PC-9 (cell line): ENCODE measurements at regions not wholly inside any gene's neighbourhood (a gene's known extent, or its start where the extent isn't known, plus 50 kb on each side); places are given as distances from the start of the nearest gene placed in this dataset.

Source experiments
- BruUV-seq: library from RNA; stranded (reverse); fragments of 400-500 nt; replicated peaks from 2 replicates; lab custom pipeline; 2021; lab: Mats Ljungman, UMichigan
- CTCF ChIA-PET: fragments of 300-600 bp; sonication (Branson Sonifier 250); formaldehyde crosslinking; loops from one replicate; lab custom pipeline; 2022; ENCODE audit warnings: antibody characterized with exemption; lab: Charles Lee
- POLR2A ChIA-PET: fragments of 300-600 bp; sonication (Branson Sonifier 250); formaldehyde crosslinking; loops from one replicate; lab custom pipeline; 2022; ENCODE audit warnings: antibody characterized with exemption; ENCODE audit not compliant: unreplicated experiment; lab: Charles Lee
- DNase-seq, 2 experiments: peaks; one replicate each; pipeline versions ENCODE4 v3.0.0 to v3.0.0-alpha.2; 2015 to 2022; ENCODE audit warnings: mixed read lengths in 1 of 2
- H2AFZ ChIP-seq: fragments of 200-600 bp; sonication (generic); 2 replicates; pipeline ENCODE4 v1.8.1; 2017; ENCODE audit warnings: antibody characterized with exemption
- H3F3A ChIP-seq: fragments of 200-600 bp; sonication (generic); 2 replicates; pipeline ENCODE4 v1.8.1; 2017; ENCODE audit warnings: antibody characterized with exemption, mild to moderate bottlenecking, low read depth; ENCODE audit not compliant: insufficient read depth
- H3K27ac ChIP-seq: fragments of 200-600 bp; sonication (generic); 2 replicates; pipeline ENCODE4 v1.6.1; 2016; ENCODE audit warnings: mixed run types
- H3K27me3 ChIP-seq: fragments of 200-600 bp; sonication (generic); 2 replicates; pipeline ENCODE4 v1.6.1; 2016; ENCODE audit warnings: low read depth, mixed run types; ENCODE audit not compliant: insufficient read depth
- H3K36me3 ChIP-seq: fragments of 200-600 bp; sonication (generic); 2 replicates; pipeline ENCODE4 v1.6.1; 2016; ENCODE audit warnings: low read depth, mixed run types
- H3K4me1 ChIP-seq: fragments of 200-600 bp; sonication (generic); replicated peaks from 2 replicates; pipeline ENCODE4 v1.6.1; 2016; ENCODE audit warnings: mixed run types; ENCODE audit not compliant: insufficient read depth
- H3K4me2 ChIP-seq: fragments of 200-600 bp; sonication (generic); 2 replicates; pipeline ENCODE4 v1.6.1; 2017; ENCODE audit warnings: mixed run types
- H3K4me3 ChIP-seq: fragments of 200-600 bp; sonication (generic); 2 replicates; pipeline ENCODE4 v1.6.1; 2016; ENCODE audit warnings: mixed run types
- H3K79me2 ChIP-seq: fragments of 200-600 bp; sonication (generic); 2 replicates; pipeline ENCODE4 v1.6.1; 2017; ENCODE audit warnings: low read depth, mixed run types
- H3K9me2 ChIP-seq: fragments of 200-600 bp; sonication (generic); 2 replicates; pipeline ENCODE4 v1.8.1; 2017; ENCODE audit warnings: mild to moderate bottlenecking; ENCODE audit not compliant: insufficient read depth
- H3K9me3 ChIP-seq: fragments of 200-600 bp; sonication (generic); 2 replicates; pipeline ENCODE4 v1.8.1; 2016; ENCODE audit warnings: low read depth; ENCODE audit not compliant: insufficient read depth
- H4K20me1 ChIP-seq: fragments of 200-600 bp; sonication (generic); 2 replicates; pipeline ENCODE4 v1.8.1; 2017; ENCODE audit not compliant: insufficient read depth
- CTCF ChIP-seq: fragments of 200-600 bp; sonication (generic); conservative IDR thresholded peaks from 2 replicates; pipeline ENCODE4 v1.6.1; 2017; ENCODE audit warnings: mixed run types, antibody characterized with exemption, mild to moderate bottlenecking, moderate library complexity
- EZH2 ChIP-seq: fragments of 200-600 bp; sonication (generic); IDR thresholded peaks from 2 replicates; pipeline ENCODE4 v1.8.0; 2017; ENCODE audit warnings: antibody characterized with exemption, low read depth
- intact Hi-C: fragments of 100-400 bp; cut with micrococcal nuclease; formaldehyde crosslinking; loops from one replicate; pipeline ENCODE4 v1.10.0; 2022; ENCODE audit not compliant: unreplicated experiment

- no peaks in the 10 kb centered on the region for H3K36me3 ChIP-seq
- intact Hi-C loops, result no loop called here
- CTCF ChIA-PET, result no interaction called here
- H3K27ac ChIP-seq, result no peak overlapping the region
- H3K27me3 ChIP-seq, result no peaks in the 10 kb centered on the region
- no peak overlapping the region for H2AFZ ChIP-seq
- H3K4me1 ChIP-seq, result no peaks in the 10 kb centered on the region
- no peaks in the 10 kb centered on the region for H3K79me2 ChIP-seq
- no peaks in the 10 kb centered on the region for H4K20me1 ChIP-seq
- H3K4me3 ChIP-seq, result no peak overlapping the region
- no peak overlapping the region for H3K4me2 ChIP-seq
- DNase-seq, result no peak
- H3F3A ChIP-seq, result no peaks in the 10 kb centered on the region
- H3K9me2 ChIP-seq, result no peaks in the 10 kb centered on the region
- H3K9me3 ChIP-seq, result no peaks in the 10 kb centered on the region
- TF ChIP-seq EZH2 (no peak), CTCF (no peak)
- POLR2A ChIA-PET, result no interaction called here
- no TSS peak for BruUV-seq
Measured at GRCh38 chr4:127131527-127131926, 501.2 kb upstream of the INTU start.

- H2AFZ ChIP-seq, result no peak overlapping the region
- intact Hi-C loops, result no loop called here
- no peaks in the 10 kb centered on the region for H3K36me3 ChIP-seq
- H3K4me3 ChIP-seq, result no peak overlapping the region
- H3K27ac ChIP-seq, result no peak overlapping the region
- H3F3A ChIP-seq, result no peaks in the 10 kb centered on the region
- no peaks in the 10 kb centered on the region for H4K20me1 ChIP-seq
- POLR2A ChIA-PET, result no interaction called here
- no peaks in the 10 kb centered on the region for H3K27me3 ChIP-seq
- CTCF ChIA-PET, result no interaction called here
- H3K9me3 ChIP-seq, result no peaks in the 10 kb centered on the region
- no peaks in the 10 kb centered on the region for H3K4me1 ChIP-seq
- no peak overlapping the region for H3K4me2 ChIP-seq
- no peaks in the 10 kb centered on the region for H3K9me2 ChIP-seq
- BruUV-seq, result no TSS peak
- no peak for DNase-seq
- no peaks in the 10 kb centered on the region for H3K79me2 ChIP-seq
- TF ChIP-seq EZH2, result no peak
- TF ChIP-seq CTCF, result no peak
Measured at GRCh38 chr4:127134490-127134889, 498.3 kb upstream of the INTU start.

- Histone ChIP-seq H3F3A (no peaks in the 10 kb centered on the region), H2AFZ (no peak overlapping the region), H3K9me3 (no peaks in the 10 kb centered on the region), H3K27me3 (no peaks in the 10 kb centered on the region), H3K4me1 (no peaks in the 10 kb centered on the region), H3K9me2 (no peaks in the 10 kb centered on the region), H3K27ac (no peak overlapping the region), H3K79me2 (no peaks in the 10 kb centered on the region), H3K4me2 (no peak overlapping the region), H3K4me3 (no peak overlapping the region), H3K36me3 (no peaks in the 10 kb centered on the region), H4K20me1 (no peaks in the 10 kb centered on the region)
- TF ChIP-seq CTCF, result no peak
- TF ChIP-seq EZH2, result no peak
- BruUV-seq, result no TSS peak
- ChIA-PET POLR2A (no interaction called here), CTCF (interaction anchor here (0.7 kb wide), 1 partner anchor 1072 kb away, joined by 10 read pairs; no protein-coding TSS in a partner anchor)
- DNase-seq, result no peak
- intact Hi-C loops, result no loop called here
Measured at GRCh38 chr4:127138586-127138985, 494.2 kb upstream of the INTU start.
